ENCODE measurements at regions not wholly inside any gene's neighbourhood (a gene's known extent, or its start where the extent isn't known, plus 50 kb on each side); places are given as distances from the start of the nearest gene placed in this dataset.

- 0 out of 2 replicates have a peak, but pooled peaks have one; percentile 12 for TF ChIP-seq USF1 (IDR thresholded peaks at IDR 0.05)
- no peak for TF ChIP-seq CEBPB (IDR thresholded peaks at IDR 0.05)
- no peak for TF ChIP-seq RAD21 (IDR thresholded peaks at IDR 0.05; ENCODE audit: low read depth)
- TF ChIP-seq TCF12 (IDR thresholded peaks at IDR 0.05; ENCODE audit: low read depth) = no peak
- TF ChIP-seq ZBTB7A (IDR thresholded peaks at IDR 0.05; ENCODE audit: low read depth) = no peak
- TF ChIP-seq YY1 (IDR thresholded peaks at IDR 0.05; ENCODE audit: low read depth) = no peak
- no peak for TF ChIP-seq CREB1 (IDR thresholded peaks at IDR 0.05; ENCODE audit: low read depth)
These were observed 65.1 kb upstream of the FBRSL1 start for GRCh38 chr12:132424811-132425210.
